H1 (cell line): ENCODE measurements at regions not wholly inside any gene's neighbourhood (a gene's known extent, or its start where the extent isn't known, plus 50 kb on each side); places are given as distances from the start of the nearest gene placed in this dataset.

Source experiments
- CTCF ChIA-PET: fragments of 300-600 bp; sonication (Branson Sonifier 250); formaldehyde crosslinking; loops from one replicate; lab custom pipeline; 2021; ENCODE audit not compliant: partially characterized antibody; lab: Charles Lee
- POLR2A ChIA-PET: fragments of 300-600 bp; sonication (Branson Sonifier 250); formaldehyde crosslinking; loops from one replicate; lab custom pipeline; 2021; ENCODE audit warnings: inconsistent platforms; ENCODE audit not compliant: partially characterized antibody; lab: Charles Lee
- DNase-seq, 2 experiments: peaks; one replicate each; pipeline versions ENCODE4 v3.0.0 to v3.0.0-alpha.2; 2010 to 2022; ENCODE audit warnings: low spot score in 2 of 2, low read depth in 1 of 2, mixed read lengths in 1 of 2
- FAIRE-seq: peaks from 2 replicates; lab custom pipeline; 2011; peaks lifted over from hg19 to GRCh38; lab: Jason Lieb, UNC
- H2AFZ ChIP-seq: 2 replicates; pipeline ENCODE4 v1.8.1; 2012; ENCODE audit warnings: low read length, inconsistent platforms
- H2AK5ac ChIP-seq: 2 replicates; pipeline ENCODE4 v1.6.1; 2013; ENCODE audit warnings: low read depth, low read length
- H2BK120ac ChIP-seq: replicated peaks from 2 replicates; pipeline ENCODE3; 2013; ENCODE audit warnings: low read depth, low read length, inconsistent platforms
- H2BK12ac ChIP-seq: 2 replicates; pipeline ENCODE4 v1.6.1; 2013; ENCODE audit warnings: low read depth, low read length
- H2BK15ac ChIP-seq: 2 replicates; pipeline ENCODE4 v1.6.1; 2013; ENCODE audit warnings: low read length
- H2BK20ac ChIP-seq: 2 replicates; pipeline ENCODE4 v1.6.1; 2013; ENCODE audit warnings: low read length
- H2BK5ac ChIP-seq: 2 replicates; pipeline ENCODE4 v1.6.1; 2013; ENCODE audit warnings: low read depth, low read length
- H3K14ac ChIP-seq: 2 replicates; pipeline ENCODE4 v1.6.1; 2013; ENCODE audit warnings: inconsistent platforms; ENCODE audit not compliant: insufficient read length
- H3K18ac ChIP-seq: 2 replicates; pipeline ENCODE4 v1.6.1; 2013; ENCODE audit warnings: low read length; ENCODE audit errors: extremely low read depth
- H3K23ac ChIP-seq: 2 replicates; pipeline ENCODE4 v1.6.1; 2013; ENCODE audit warnings: inconsistent platforms; ENCODE audit not compliant: insufficient read length
- H3K23me2 ChIP-seq: 2 replicates; pipeline ENCODE4 v1.6.1; 2013; ENCODE audit warnings: low read depth, low read length
- H3K27ac ChIP-seq: 2 replicates; pipeline ENCODE4 v1.6.1; 2011; ENCODE audit warnings: low read depth, low read length, inconsistent platforms
- H3K27me3 ChIP-seq, 4 experiments: replicated peaks in 1 of 4; 1 replicate in 1 of 4; 2 replicates in 3 of 4; pipeline versions ENCODE4 v1.6.1 to v1.8.1; 2011 to 2013; ENCODE audit warnings: low read length in 3 of 4, mild to moderate bottlenecking in 3 of 4, inconsistent platforms in 2 of 4, mixed read lengths in 2 of 4, moderate library complexity in 1 of 4; ENCODE audit not compliant: control insufficient read depth in 3 of 4, insufficient read depth in 3 of 4; ENCODE audit errors: extremely low read depth in 1 of 4
- H3K36me3 ChIP-seq, 4 experiments: 2 replicates each; pipeline versions ENCODE4 v1.6.1 to v1.8.1; 2011 to 2013; ENCODE audit warnings: mild to moderate bottlenecking in 4 of 4, low read length in 3 of 4, moderate library complexity in 2 of 4, control low read depth in 1 of 4, inconsistent platforms in 1 of 4; ENCODE audit not compliant: insufficient read depth in 4 of 4, control insufficient read depth in 2 of 4
- H3K4ac ChIP-seq: replicated peaks from 2 replicates; pipeline ENCODE3; 2013; ENCODE audit warnings: low read length, low read depth, mixed read lengths, inconsistent platforms; ENCODE audit not compliant: insufficient read length
- H3K4me1 ChIP-seq, 4 experiments: replicated peaks in 1 of 4; 1 replicate in 1 of 4; 2 replicates in 3 of 4; pipeline versions ENCODE4 v1.6.1 to v1.8.1; 2011 to 2013; ENCODE audit warnings: low read length in 3 of 4, inconsistent platforms in 2 of 4, mixed read lengths in 1 of 4; ENCODE audit not compliant: insufficient read depth in 4 of 4, control insufficient read depth in 3 of 4
- H3K4me2 ChIP-seq, 2 experiments: 2 replicates each; pipeline versions ENCODE4 v1.6.1 to v1.8.1; 2011 to 2013; ENCODE audit warnings: low read depth in 2 of 2, low read length in 2 of 2, control low read depth in 1 of 2, inconsistent platforms in 1 of 2, mild to moderate bottlenecking in 1 of 2; ENCODE audit not compliant: insufficient read depth in 1 of 2
- H3K4me3 ChIP-seq, 4 experiments: fragments of 200-600, 300-600 bp in 1 of 4; sonication (generic), shearing (Covaris generic), sonication (Bioruptor Twin) in 1 of 4; 2 replicates each; pipeline versions ENCODE4 v1.5.1 to v1.8.1; 2011 to 2016; ENCODE audit warnings: low read length in 4 of 4, low read depth in 3 of 4, control low read depth in 2 of 4, inconsistent platforms in 2 of 4, mild to moderate bottlenecking in 2 of 4, mixed read lengths in 1 of 4, moderate library complexity in 1 of 4; ENCODE audit not compliant: insufficient read depth in 2 of 4; ENCODE audit errors: extremely low read depth in 1 of 4
- H3K56ac ChIP-seq: replicated peaks from 2 replicates; pipeline ENCODE3; 2013; ENCODE audit warnings: low read depth, mild to moderate bottlenecking, mixed read lengths, low read length, inconsistent platforms; ENCODE audit not compliant: insufficient read length
- H3K79me1 ChIP-seq: 2 replicates; pipeline ENCODE4 v1.6.1; 2013; ENCODE audit warnings: low read depth, low read length, control low read depth
- H3K79me2 ChIP-seq, 2 experiments: 2 replicates each; pipeline versions ENCODE4 v1.6.1 to v1.8.1; 2012 to 2013; ENCODE audit warnings: low read length in 2 of 2, mild to moderate bottlenecking in 2 of 2, inconsistent platforms in 1 of 2; ENCODE audit not compliant: insufficient read depth in 2 of 2, control insufficient read depth in 1 of 2
- H3K9ac ChIP-seq, 4 experiments: replicated peaks in 1 of 4; 1 replicate in 1 of 4; 2 replicates in 3 of 4; pipeline versions ENCODE4 v1.6.1 to v1.8.1; 2011 to 2013; ENCODE audit warnings: low read depth in 3 of 4, low read length in 3 of 4, control low read depth in 2 of 4, mild to moderate bottlenecking in 2 of 4, moderate library complexity in 2 of 4, inconsistent platforms in 1 of 4; ENCODE audit errors: extremely low read depth in 1 of 4
- H3K9me3 ChIP-seq, 2 experiments: 2 replicates each; pipeline versions ENCODE4 v1.6.1 to v1.8.1; 2012 to 2013; ENCODE audit warnings: mild to moderate bottlenecking in 2 of 2, moderate library complexity in 2 of 2, control low read depth in 1 of 2, inconsistent platforms in 1 of 2, low read depth in 1 of 2, low read length in 1 of 2, mixed read lengths in 1 of 2; ENCODE audit not compliant: insufficient read depth in 2 of 2
- H4K20me1 ChIP-seq, 2 experiments: replicated peaks in 1 of 2; 2 replicates each; pipeline versions ENCODE3 to v1.8.1; 2011 to 2013; ENCODE audit warnings: inconsistent platforms in 2 of 2, low read length in 2 of 2, mild to moderate bottlenecking in 1 of 2; ENCODE audit not compliant: insufficient read depth in 2 of 2, control insufficient read depth in 1 of 2
- H4K5ac ChIP-seq: 2 replicates; pipeline ENCODE4 v1.6.1; 2013; ENCODE audit warnings: low read length, low read depth, mixed read lengths, inconsistent platforms; ENCODE audit not compliant: insufficient read length
- H4K8ac ChIP-seq: 2 replicates; pipeline ENCODE4 v1.8.0; 2013; ENCODE audit warnings: mild to moderate bottlenecking, moderate library complexity, low read length, inconsistent platforms; ENCODE audit not compliant: insufficient read depth; ENCODE audit errors: extremely low read depth
- H4K91ac ChIP-seq: replicated peaks from 2 replicates; pipeline ENCODE3; 2013; ENCODE audit warnings: low read length, mixed read lengths, inconsistent platforms; ENCODE audit not compliant: insufficient read length
- NRF1 ChIP-seq: IDR thresholded peaks from 2 replicates; pipeline ENCODE4 v1.6.1; 2011; ENCODE audit warnings: mild to moderate bottlenecking, low read depth, low read length, improper control_type of control experiment
- POLR2AphosphoS5 ChIP-seq: IDR thresholded peaks from 2 replicates; pipeline ENCODE4 v1.6.1; 2011; ENCODE audit warnings: low read depth, low read length
- RNF2 ChIP-seq: fragments of 200-900, 300-1000 bp; sonication (generic); IDR thresholded peaks from 2 replicates; pipeline ENCODE4 v1.7.1; 2016; ENCODE audit warnings: borderline replicate concordance, low read depth, mild to moderate bottlenecking, antibody characterized with exemption, low read length; ENCODE audit not compliant: poor library complexity, severe bottlenecking; ENCODE audit errors: missing control alignments
- SIN3A ChIP-seq, 2 experiments: IDR thresholded peaks in 1 of 2; conservative IDR thresholded peaks in 1 of 2; 2 replicates each; pipeline ENCODE4 v1.6.1; 2011 to 2012; ENCODE audit warnings: low read length in 2 of 2, improper control_type of control experiment in 1 of 2, low read depth in 1 of 2, mild to moderate bottlenecking in 1 of 2
- SUZ12 ChIP-seq: fragments of 200-600 bp; sonication (generic); IDR thresholded peaks from 2 replicates; pipeline ENCODE4 v1.6.1; 2012; ENCODE audit warnings: mild to moderate bottlenecking, inconsistent platforms, low read length, moderate library complexity, mixed read lengths
- WGBS, 2 experiments: shearing (Covaris generic) in 1 of 2; methylation state at CpG; one replicate each; pipeline versions ENCODE4 v1.1.6 to v1.1.7; 2013 to 2015; ENCODE audit warnings: low lambda C conversion rate in 2 of 2, mixed read lengths in 2 of 2, inconsistent platforms in 1 of 2, low coverage in 1 of 2, missing lambda C conversion rate in 1 of 2; ENCODE audit not compliant: insufficient replicate concordance in 2 of 2, insufficient coverage in 1 of 2, insufficient read length in 1 of 2; ENCODE audit errors: extremely low coverage in 1 of 2, missing lambda C conversion rate in 1 of 2; 5-methylcytosine and 5-hydroxymethylcytosine counted together
- TF ChIP-seq, protein P1 (sequence below): IDR thresholded peaks from 2 replicates; pipeline ENCODE4 v1.6.1; 2012; ENCODE audit warnings: low read length, inconsistent platforms

GRCh38 chr5:144634138-144634537, 463.5 kb downstream of the KCTD16 start:
- FAIRE-seq = no peak
- Histone ChIP-seq H2BK12ac (no peak overlapping the region), H3K36me3 (peaks cover 0 to 3% (median 1%) of the 10 kb centered on the region in 4 experiments; a peak in 2 of 8 replicates), H4K5ac (no peak overlapping the region), H3K79me1 (no peaks in the 10 kb centered on the region), H4K20me1 (no peaks in the 10 kb centered on the region), H3K9me3 (peaks cover 20 to 25% of the 10 kb centered on the region in 2 experiments), H3K4me3 (no peak overlapping the region), H3K23me2 (no peaks in the 10 kb centered on the region), H2BK15ac (no peak overlapping the region), H3K18ac (no peak overlapping the region), H3K56ac (no peak overlapping the region), H3K4me2 (no peak overlapping the region), H3K79me2 (no peaks in the 10 kb centered on the region), H4K91ac (no peak overlapping the region), H2AFZ (no peak overlapping the region), H3K4me1 (no peaks in the 10 kb centered on the region), H2BK120ac (no peak overlapping the region), H3K23ac (no peak overlapping the region), H3K27me3 (no peaks in the 10 kb centered on the region), H3K14ac (no peak overlapping the region), H3K4ac (no peak overlapping the region), H2BK20ac (no peak overlapping the region), H3K27ac (no peak overlapping the region), H2BK5ac (no peak overlapping the region), H2AK5ac (no peak overlapping the region), H4K8ac (no peak overlapping the region), H3K9ac (no peak overlapping the region)
- WGBS, 2 experiments = 95% methylated on average over 2 of the region's 2 CpGs; no CpG with 5 or more reads in 1 of the 2 experiments
- TF ChIP-seq POLR2AphosphoS5 (no peak), RNF2 (no peak), SIN3A (conservative IDR thresholded peaks at IDR 0.05 in 1 of 2, IDR thresholded peaks at IDR 0.05 in 1 of 2; ENCODE audit: low read depth in 1 of 2, low read length in 2 of 2) (no peak), NRF1 (no peak), SUZ12 (no peak)
- TF ChIP-seq, protein P1, sequence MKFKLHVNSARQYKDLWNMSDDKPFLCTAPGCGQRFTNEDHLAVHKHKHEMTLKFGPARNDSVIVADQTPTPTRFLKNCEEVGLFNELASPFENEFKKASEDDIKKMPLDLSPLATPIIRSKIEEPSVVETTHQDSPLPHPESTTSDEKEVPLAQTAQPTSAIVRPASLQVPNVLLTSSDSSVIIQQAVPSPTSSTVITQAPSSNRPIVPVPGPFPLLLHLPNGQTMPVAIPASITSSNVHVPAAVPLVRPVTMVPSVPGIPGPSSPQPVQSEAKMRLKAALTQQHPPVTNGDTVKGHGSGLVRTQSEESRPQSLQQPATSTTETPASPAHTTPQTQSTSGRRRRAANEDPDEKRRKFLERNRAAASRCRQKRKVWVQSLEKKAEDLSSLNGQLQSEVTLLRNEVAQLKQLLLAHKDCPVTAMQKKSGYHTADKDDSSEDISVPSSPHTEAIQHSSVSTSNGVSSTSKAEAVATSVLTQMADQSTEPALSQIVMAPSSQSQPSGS = no peak
- POLR2A ChIA-PET = no interaction called here
- CTCF ChIA-PET = no interaction called here
- no peak for DNase-seq
